SK-N-SH (cell line): ENCODE measurements at regions not wholly inside any gene's neighbourhood (a gene's known extent, or its start where the extent isn't known, plus 50 kb on each side); places are given as distances from the start of the nearest gene placed in this dataset.

Experiments
- CTCF ChIA-PET: fragments of 300-600, 350-600 bp; formaldehyde crosslinking; extraction: SDS; loops from one replicate; lab custom pipeline; 2021; lab: Yijun Ruan, JAX
- POLR2A ChIA-PET: fragments of 350-600 bp; sonication (Branson Sonifier 250); formaldehyde crosslinking; extraction: SDS; loops from one replicate; lab custom pipeline; 2020; ENCODE audit warnings: antibody characterized with exemption, inconsistent platforms; lab: Yijun Ruan, JAX
- DNase-seq: peaks from one replicate; pipeline ENCODE4 v3.0.0; 2012
- H2AFZ ChIP-seq: fragments of 200-600 bp; sonication (generic); 2 replicates; pipeline ENCODE4 v1.8.1; 2016; ENCODE audit warnings: antibody characterized with exemption, mild to moderate bottlenecking, low read depth
- H3F3A ChIP-seq: fragments of 200-600 bp; sonication (generic); replicated peaks from 2 replicates; pipeline ENCODE3; 2016; ENCODE audit warnings: antibody characterized with exemption, mild to moderate bottlenecking; ENCODE audit not compliant: insufficient read depth
- H3K27ac ChIP-seq, 2 experiments: fragments of 200-500 bp in 1 of 2; fragments of 200-600 bp in 1 of 2; sonication (Bioruptor generic) in 1 of 2; sonication (generic), shearing (Covaris generic) in 1 of 2; 2 replicates each; pipeline versions ENCODE4 v1.5.1 to v1.6.1; 2014 to 2016; ENCODE audit warnings: low read depth in 2 of 2, inconsistent platforms in 1 of 2, low read length in 1 of 2, mild to moderate bottlenecking in 1 of 2, mixed read lengths in 1 of 2
- H3K27me3 ChIP-seq: fragments of 200-600 bp; sonication (generic), shearing (Covaris generic); 2 replicates; pipeline ENCODE4 v1.6.1; 2016; ENCODE audit warnings: mixed run types; ENCODE audit not compliant: insufficient read depth
- H3K36me3 ChIP-seq, 2 experiments: fragments of 200-500 bp in 1 of 2; fragments of 200-600 bp in 1 of 2; sonication (Bioruptor generic) in 1 of 2; sonication (generic) in 1 of 2; replicated peaks in 1 of 2; 2 replicates each; pipeline versions ENCODE3 to v1.5.1; 2014 to 2016; ENCODE audit warnings: low read length in 1 of 2, mild to moderate bottlenecking in 1 of 2; ENCODE audit not compliant: insufficient read depth in 2 of 2, control insufficient read depth in 1 of 2
- H3K4me1 ChIP-seq, 2 experiments: fragments of 200-500 bp in 1 of 2; fragments of 200-600 bp in 1 of 2; sonication (Bioruptor generic) in 1 of 2; sonication (generic), shearing (Covaris generic) in 1 of 2; 2 replicates each; pipeline versions ENCODE4 v1.5.1 to v1.6.1; 2014 to 2016; ENCODE audit warnings: low read depth in 1 of 2, low read length in 1 of 2, mixed run types in 1 of 2; ENCODE audit not compliant: insufficient read depth in 2 of 2, control insufficient read depth in 1 of 2
- H3K4me2 ChIP-seq: fragments of 200-600 bp; sonication (generic), shearing (Covaris generic); 2 replicates; pipeline ENCODE4 v1.6.1; 2017; ENCODE audit warnings: mixed run types
- H3K4me3 ChIP-seq, 2 experiments: fragments of 200-500 bp in 1 of 2; fragments of 200-600 bp in 1 of 2; sonication (Bioruptor generic) in 1 of 2; sonication (generic), shearing (Covaris generic) in 1 of 2; 2 replicates each; pipeline versions ENCODE4 v1.5.1 to v1.8.1; 2014 to 2016; ENCODE audit warnings: low read depth in 2 of 2, inconsistent platforms in 1 of 2, low read length in 1 of 2, mild to moderate bottlenecking in 1 of 2, mixed read lengths in 1 of 2, moderate library complexity in 1 of 2
- H3K79me2 ChIP-seq: fragments of 200-600 bp; sonication (generic); 2 replicates; pipeline ENCODE4 v1.8.1; 2017; ENCODE audit warnings: mild to moderate bottlenecking; ENCODE audit not compliant: insufficient read depth
- H3K9ac ChIP-seq: fragments of 200-600 bp; sonication (generic); 2 replicates; pipeline ENCODE4 v1.6.1; 2017; ENCODE audit warnings: mixed run types
- H3K9me2 ChIP-seq: fragments of 200-600 bp; sonication (generic); 2 replicates; pipeline ENCODE4 v1.6.1; 2017; ENCODE audit warnings: mixed run types
- H3K9me3 ChIP-seq: fragments of 200-600 bp; sonication (generic); 2 replicates; pipeline ENCODE4 v1.6.1; 2017; ENCODE audit warnings: mixed run types, mild to moderate bottlenecking, moderate library complexity
- H4K20me1 ChIP-seq: fragments of 200-600 bp; sonication (generic); 2 replicates; pipeline ENCODE4 v1.6.1; 2017; ENCODE audit warnings: mild to moderate bottlenecking, mixed run types; ENCODE audit not compliant: insufficient read depth
- CHD2 ChIP-seq: fragments of 150-350 bp; IDR thresholded peaks from 2 replicates; pipeline ENCODE4 v1.6.1; 2018; ENCODE audit warnings: low read length; ENCODE audit not compliant: partially characterized antibody
- CTCF ChIP-seq: fragments of 200-600 bp; sonication (generic); IDR thresholded peaks from 2 replicates; pipeline ENCODE4 v1.6.1; 2017; ENCODE audit warnings: antibody characterized with exemption, mild to moderate bottlenecking, moderate library complexity
- ELF1 ChIP-seq: IDR thresholded peaks from 2 replicates; pipeline ENCODE4 v1.4.0; 2012
- EP300 ChIP-seq, 2 experiments: IDR thresholded peaks; 2 replicates each; pipeline versions ENCODE4 v1.4.0 to v1.6.1; 2012; ENCODE audit warnings: borderline replicate concordance in 1 of 2, low read depth in 1 of 2, low read length in 1 of 2
- EZH2phosphoT487 ChIP-seq: fragments of 200-600 bp; sonication (generic); IDR thresholded peaks from 2 replicates; pipeline ENCODE4 v1.6.1; 2017; ENCODE audit warnings: low read depth, mixed run types, mild to moderate bottlenecking, antibody characterized with exemption, moderate library complexity, borderline replicate concordance
- FOXJ3 ChIP-seq: sonication (generic); formaldehyde crosslinking; IDR thresholded peaks from 2 replicates; pipeline ENCODE4 v1.5.1; 2020; ENCODE audit warnings: mild to moderate bottlenecking, missing genetic modification reagents
- FOXM1 ChIP-seq: IDR thresholded peaks from 2 replicates; pipeline ENCODE4 v1.4.0; 2012; ENCODE audit warnings: low read depth, mild to moderate bottlenecking
- JUND ChIP-seq: IDR thresholded peaks from 2 replicates; pipeline ENCODE4 v1.4.0; 2012
- MAX ChIP-seq: IDR thresholded peaks from 2 replicates; pipeline ENCODE4 v1.4.0; 2012; ENCODE audit warnings: low read depth
- MXI1 ChIP-seq: IDR thresholded peaks from 2 replicates; pipeline ENCODE4 v1.6.1; 2012; ENCODE audit warnings: mild to moderate bottlenecking, low read depth, low read length, improper control_type of control experiment
- NFIC ChIP-seq: IDR thresholded peaks from 2 replicates; pipeline ENCODE4 v1.4.0; 2012; ENCODE audit warnings: borderline replicate concordance
- NRF1 ChIP-seq: IDR thresholded peaks from 2 replicates; pipeline ENCODE4 v1.6.1; 2012; ENCODE audit warnings: low read depth, mild to moderate bottlenecking, low read length
- PBX3 ChIP-seq: IDR thresholded peaks from 2 replicates; pipeline ENCODE4; 2012
- RCOR1 ChIP-seq: fragments of 150-350 bp; IDR thresholded peaks from 2 replicates; pipeline ENCODE4 v1.6.1; 2017; ENCODE audit warnings: antibody characterized with exemption, low read length
- SIN3A ChIP-seq: IDR thresholded peaks from 2 replicates; pipeline ENCODE4 v1.6.1; 2012; ENCODE audit warnings: low read depth, mild to moderate bottlenecking, low read length, moderate library complexity, borderline replicate concordance
- TCF12 ChIP-seq: IDR thresholded peaks from 2 replicates; pipeline ENCODE4 v1.4.0; 2012
- TEAD4 ChIP-seq: IDR thresholded peaks from 2 replicates; pipeline ENCODE4 v1.4.0; 2012; ENCODE audit warnings: mild to moderate bottlenecking, borderline replicate concordance; ENCODE audit not compliant: insufficient read depth
- USF1 ChIP-seq: IDR thresholded peaks from 2 replicates; pipeline ENCODE4 v1.4.0; 2012; ENCODE audit warnings: low read depth, borderline replicate concordance
- USF2 ChIP-seq: fragments of 150-350 bp; IDR thresholded peaks from 2 replicates; pipeline ENCODE4 v1.6.1; 2017; ENCODE audit warnings: antibody characterized with exemption, low read length, low read depth, borderline replicate concordance
- YY1 ChIP-seq: IDR thresholded peaks from 2 replicates; pipeline ENCODE4 v1.4.0; 2012; ENCODE audit warnings: low read depth, mild to moderate bottlenecking
- WGBS: methylation state at CpG from one replicate; pipeline ENCODE4 v1.1.6; 2017; ENCODE audit warnings: low lambda C conversion rate; 5-methylcytosine and 5-hydroxymethylcytosine counted together

- no peak for TF ChIP-seq USF2
Observed at GRCh38 chr18:78129260-78129659, 850.4 kb upstream of the SALL3 start (continued).

- H3K27ac ChIP-seq: no peak overlapping the region
- no peaks in the 10 kb centered on the region for H4K20me1 ChIP-seq
- H2AFZ ChIP-seq: no peak overlapping the region
- no peak for DNase-seq
- H3K4me2 ChIP-seq: no peak overlapping the region
- no peaks in the 10 kb centered on the region for H3K27me3 ChIP-seq
- H3K9ac ChIP-seq: no peak overlapping the region
- no peak for TF ChIP-seq FOXM1
- no peak for TF ChIP-seq CHD2
- no peak for TF ChIP-seq YY1
- no peaks in the 10 kb centered on the region for H3K9me3 ChIP-seq
- CTCF ChIA-PET: interaction anchor here (1.0 kb wide), 1 partner anchor 61 kb away, joined by 3 read pairs; no protein-coding TSS in a partner anchor
- H3K9me2 ChIP-seq: no peaks in the 10 kb centered on the region
- no peaks in the 10 kb centered on the region for H3F3A ChIP-seq
- no peak overlapping the region for H3K4me3 ChIP-seq
- no peaks in the 10 kb centered on the region for H3K36me3 ChIP-seq
- H3K4me1 ChIP-seq: no peaks in the 10 kb centered on the region
- 2% methylated on average over 12 of the region's 12 CpGs for WGBS
- POLR2A ChIA-PET: no interaction called here
- H3K79me2 ChIP-seq: no peaks in the 10 kb centered on the region
Observed at GRCh38 chr18:78130232-78131195, 849.1 kb upstream of the SALL3 start.

GRCh38 chr18:78133729-78134128 lies 845.9 kb upstream of the SALL3 start:
- WGBS: 2% methylated on average over 7 of the region's 7 CpGs
- H3K79me2 ChIP-seq: no peaks in the 10 kb centered on the region
- ChIA-PET CTCF (no interaction called here), POLR2A (no interaction called here)
- H3K27ac ChIP-seq: no peak overlapping the region
- no peaks in the 10 kb centered on the region for H3K9me2 ChIP-seq
- no peaks in the 10 kb centered on the region for H4K20me1 ChIP-seq
- no peaks in the 10 kb centered on the region for H3K9me3 ChIP-seq
- H3F3A ChIP-seq: no peaks in the 10 kb centered on the region
- no peak overlapping the region for H3K4me3 ChIP-seq
- DNase-seq: no peak
- H3K9ac ChIP-seq: no peak overlapping the region
- no peak overlapping the region for H2AFZ ChIP-seq
- H3K36me3 ChIP-seq: no peaks in the 10 kb centered on the region
- no peak overlapping the region for H3K4me2 ChIP-seq
- no peaks in the 10 kb centered on the region for H3K4me1 ChIP-seq
- peaks cover under 1% of the 10 kb centered on the region for H3K27me3 ChIP-seq
- no peak for TF ChIP-seq USF1
- TF ChIP-seq TEAD4: no peak
- no peak for TF ChIP-seq RCOR1
- no peak for TF ChIP-seq USF2
- no peak for TF ChIP-seq YY1
- TF ChIP-seq EP300 (IDR thresholded peaks at IDR 0.05; ENCODE audit: borderline replicate concordance in 1 of 2, low read depth in 1 of 2, low read length in 1 of 2): no peak
- TF ChIP-seq TCF12: no peak
- TF ChIP-seq CTCF: no peak
- TF ChIP-seq NFIC: no peak
- TF ChIP-seq NRF1: no peak
- TF ChIP-seq PBX3: no peak
- no peak for TF ChIP-seq ELF1
- TF ChIP-seq MXI1: no peak
- TF ChIP-seq JUND: no peak
- no peak for TF ChIP-seq EZH2phosphoT487
- TF ChIP-seq MAX: no peak
- TF ChIP-seq SIN3A: no peak
- TF ChIP-seq FOXJ3 (CRISPR knock-in tag): no peak
